ENCODE measurements at regions not wholly inside any gene's neighbourhood (a gene's known extent, or its start where the extent isn't known, plus 50 kb on each side); places are given as distances from the start of the nearest gene placed in this dataset.
A peak's percentile ranks its signal among the peaks of the same experiment; 100 is the strongest.
"Not testable (repeated sequence)": the region's sequence is repeated elsewhere in the genome, so short reads cannot be mapped to it uniquely, and the experiment has no call there.

DNA sequence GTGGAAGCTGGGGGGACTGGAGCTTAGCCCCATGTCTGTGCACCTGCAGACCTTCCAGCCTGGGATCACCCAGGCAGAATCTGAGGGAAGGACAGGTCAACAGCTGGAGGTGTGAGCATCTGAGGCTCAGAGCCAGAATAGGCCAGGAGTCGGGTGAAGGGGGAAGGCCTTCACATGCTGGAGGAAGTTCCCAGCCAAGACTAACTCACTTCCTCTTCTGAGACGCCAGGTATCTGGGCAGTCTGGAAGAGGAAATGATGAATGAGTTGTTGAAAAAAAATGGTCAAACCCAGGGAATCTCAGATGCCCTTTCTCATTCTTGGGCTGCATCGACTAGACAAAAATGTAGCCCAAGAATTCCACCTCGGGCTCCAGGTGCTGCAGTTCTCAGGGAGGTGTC, 73.6 kb upstream of the TIAM2 start:
- no peak for DNase-seq (ENCODE audit: low read depth, low spot score)

GRCh38 chr6:154923199-154923869, 71.8 kb upstream of the TIAM2 start:
- DNase-seq (ENCODE audit: low read depth, low spot score), result no peak

DNA sequence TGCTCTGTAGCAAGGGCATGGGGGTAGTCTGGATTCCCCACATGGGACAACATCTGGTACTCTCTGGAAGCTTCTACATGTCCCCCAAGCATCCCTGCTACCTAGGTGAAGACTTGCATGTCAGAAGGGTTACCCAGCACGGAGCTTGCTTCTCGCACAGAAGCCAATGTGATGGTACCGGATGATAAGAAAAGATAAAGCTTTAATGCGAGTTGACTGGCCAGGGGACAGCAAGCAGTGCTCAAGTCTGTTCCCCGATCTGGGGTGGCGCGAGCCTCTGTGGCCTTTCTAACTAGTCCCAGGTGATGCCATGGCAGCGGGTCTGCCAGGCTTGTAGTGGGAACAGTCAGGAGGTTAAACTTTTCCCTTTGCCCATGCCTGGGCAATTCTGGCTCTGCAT, 70.0 kb upstream of the TIAM2 start:
- DNase-seq (ENCODE audit: low read depth, low spot score), result no peak

DNA sequence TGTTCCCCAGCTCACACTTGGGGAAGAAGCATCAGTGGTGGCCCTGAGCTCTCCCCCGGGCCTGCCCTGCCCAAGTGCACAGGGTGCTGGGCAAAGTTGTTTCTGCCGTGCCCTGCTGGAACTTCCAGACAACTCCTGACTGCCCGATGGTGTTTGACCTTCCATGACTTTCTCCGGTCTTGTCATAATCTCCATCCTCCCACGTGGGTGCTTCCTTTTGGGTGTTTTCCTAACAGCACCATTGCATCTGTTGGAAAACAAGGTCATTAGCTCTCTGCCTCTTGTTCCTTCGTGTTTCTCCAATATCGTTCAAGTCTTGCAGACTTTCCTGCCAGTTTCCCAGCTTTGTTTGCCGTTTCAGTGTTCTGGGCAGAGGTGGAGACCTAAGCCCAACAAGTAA, 68.7 kb upstream of the TIAM2 start:
- no peak for DNase-seq (ENCODE audit: low read depth, low spot score)

GRCh38 chr6:154928325-154928922, 66.7 kb upstream of the TIAM2 start:
- peak; percentile 87 for DNase-seq (ENCODE audit: low read depth, low spot score)

GRCh38 chr6:154930451-154930851, 64.7 kb upstream of the TIAM2 start:
- DNase-seq (ENCODE audit: low read depth, low spot score), result no peak

DNA sequence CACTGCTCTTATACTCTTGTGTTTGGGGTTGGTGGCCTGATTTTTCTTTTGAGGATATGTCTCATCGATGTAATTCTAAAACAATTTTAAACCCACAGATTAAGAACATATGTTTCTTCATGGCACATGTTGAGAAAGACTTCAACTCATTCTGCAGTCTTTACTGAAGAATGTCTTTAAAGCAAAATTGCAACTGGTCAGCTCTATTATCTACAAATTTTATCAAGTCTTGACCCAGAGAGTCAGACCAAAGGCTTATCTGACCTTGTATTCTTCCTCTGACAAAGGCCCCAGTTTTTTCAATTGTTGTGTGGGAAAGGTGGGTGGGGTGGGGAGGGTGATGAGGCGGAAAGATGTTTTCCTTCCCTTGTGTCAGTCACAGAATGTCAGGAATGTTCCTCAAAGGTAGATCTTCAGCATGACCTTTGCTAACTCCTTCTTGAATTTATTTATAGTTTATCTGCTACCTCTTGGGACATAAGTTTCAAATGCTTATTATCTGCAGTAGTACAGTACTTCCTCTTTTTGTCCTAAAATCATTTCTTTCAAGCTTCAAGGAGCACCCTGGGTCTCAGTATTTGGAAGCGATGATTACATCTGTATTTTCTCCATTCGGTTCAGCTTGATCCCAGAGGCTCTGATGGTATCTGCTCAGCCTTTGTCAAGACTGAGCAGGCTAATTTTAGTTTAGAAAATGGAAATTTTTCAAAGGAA, 63.2 kb upstream of the TIAM2 start:
- DNase-seq (ENCODE audit: low read depth, low spot score), result peak; percentile 32

- peak; percentile 81 for DNase-seq (ENCODE audit: low read depth, low spot score)
Observed at GRCh38 chr6:154932515-154933027, 62.5 kb upstream of the TIAM2 start.

DNA sequence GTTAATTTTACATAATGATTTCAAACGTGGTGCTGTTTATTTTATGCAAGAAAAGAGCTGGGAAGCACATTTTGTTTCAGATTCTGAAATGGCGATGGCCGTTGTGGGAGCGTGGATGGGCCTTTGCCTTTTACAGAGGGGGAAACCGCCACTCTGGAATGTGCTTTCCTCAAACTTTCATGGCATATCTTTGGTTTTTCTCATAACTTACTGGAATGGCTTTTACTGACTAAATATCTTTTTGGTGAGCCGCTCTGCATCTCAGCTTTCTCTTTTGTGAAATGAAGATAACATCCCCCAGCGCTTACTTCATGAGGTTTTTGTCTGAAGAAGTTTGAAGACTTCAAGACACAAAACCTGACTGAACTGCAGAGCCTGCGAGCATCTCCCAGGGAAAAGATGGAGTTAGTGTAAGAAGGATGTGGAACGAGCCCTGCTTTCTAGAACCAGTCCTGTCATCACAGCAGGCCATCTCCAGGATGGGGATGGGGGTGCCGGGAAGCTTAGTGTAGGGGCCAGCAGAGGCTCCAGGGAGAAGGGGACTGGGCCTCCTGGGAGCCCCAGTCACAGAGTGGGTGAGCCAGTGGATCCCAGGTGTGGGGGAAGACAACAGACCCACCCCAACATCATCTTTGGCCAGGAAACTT, 61.8 kb upstream of the TIAM2 start:
- peak; percentile 77 for DNase-seq (ENCODE audit: low read depth, low spot score)

DNA sequence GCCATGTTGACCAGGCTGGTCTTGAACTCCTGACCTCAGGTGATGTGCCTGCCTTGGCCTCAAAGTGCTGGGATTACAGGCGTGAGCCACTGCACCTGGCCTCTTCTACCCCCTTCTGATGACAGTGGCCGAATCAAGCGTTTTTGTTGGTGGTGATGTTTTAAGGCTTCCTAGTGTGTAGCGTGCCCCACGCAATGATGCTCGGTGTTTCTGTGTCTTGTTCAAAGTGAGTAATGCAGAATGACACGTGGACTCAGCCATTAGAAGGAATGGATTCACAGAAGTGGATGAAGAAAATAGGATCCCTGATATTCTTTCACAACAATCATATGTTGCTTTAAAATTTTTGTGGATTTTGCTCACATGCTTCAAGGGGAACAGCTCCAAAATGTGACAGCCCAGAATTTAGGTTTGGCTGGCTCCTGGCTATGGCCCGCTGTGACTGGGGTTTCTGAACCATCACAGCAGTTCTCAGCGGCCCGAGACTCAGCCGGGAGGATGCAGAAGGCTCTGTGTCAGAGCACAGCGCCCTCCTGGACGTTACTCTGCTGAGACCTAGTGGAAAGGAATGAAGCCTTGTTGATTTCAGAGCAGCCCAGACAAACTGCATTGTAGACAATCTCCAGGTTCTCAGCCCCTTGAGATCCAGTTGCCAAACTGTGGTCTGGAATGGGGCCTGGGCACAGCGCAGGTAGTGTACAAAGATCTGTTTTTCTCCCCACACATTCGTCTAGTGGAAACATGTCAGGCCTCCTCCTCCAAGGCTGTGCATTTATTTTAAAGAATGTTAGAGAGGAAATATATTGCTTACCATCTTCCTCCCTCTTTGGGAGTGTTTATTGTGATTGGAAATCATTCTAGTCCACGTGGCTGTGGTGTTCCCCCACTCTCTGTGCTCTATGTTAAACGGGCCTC, 57.6 kb upstream of the TIAM2 start:
- peak; percentile 82 for DNase-seq (ENCODE audit: low read depth, low spot score)

DNA sequence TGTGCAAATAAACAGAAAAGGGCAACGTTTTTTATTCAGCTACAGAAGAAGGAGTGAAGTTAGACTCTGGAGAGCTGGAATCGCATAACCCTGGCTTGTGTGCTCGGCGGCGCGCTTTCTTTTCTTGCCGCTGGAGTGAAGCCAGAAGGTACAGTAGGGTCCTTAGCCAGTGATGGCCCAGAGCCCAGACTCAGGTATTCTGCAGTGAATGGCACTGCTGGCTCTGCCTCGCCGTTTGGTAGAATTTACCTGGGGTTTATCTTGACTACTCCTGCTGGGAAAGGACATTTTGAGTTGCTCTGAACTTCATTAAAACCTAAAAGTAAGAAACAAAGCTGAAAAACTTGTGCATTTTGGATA, 56.9 kb upstream of the TIAM2 start:
- DNase-seq (ENCODE audit: low read depth, low spot score), result peak; percentile 47

GRCh38 chr6:154938727-154939285, 56.3 kb upstream of the TIAM2 start:
- DNase-seq (ENCODE audit: low read depth, low spot score), result not testable (repeated sequence)

DNA sequence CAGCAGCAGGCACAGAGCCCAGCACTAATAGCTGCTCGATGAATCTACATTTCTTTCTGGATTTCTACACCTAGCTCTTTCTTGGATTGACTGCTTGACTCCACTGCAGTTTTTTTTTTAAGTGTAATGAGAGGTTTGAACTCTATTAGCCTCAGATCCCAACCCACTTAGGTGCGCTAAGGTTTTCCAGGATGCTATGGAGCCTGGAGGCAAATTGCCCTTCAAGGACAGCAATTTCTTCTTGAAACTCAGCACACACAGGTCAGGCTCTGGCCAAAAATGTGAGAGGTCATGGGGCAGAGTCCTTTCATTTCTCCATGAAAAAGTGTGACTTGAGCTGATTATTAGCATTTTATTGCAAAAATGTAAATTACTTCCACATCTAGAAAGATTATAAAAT, 52.3 kb upstream of the TIAM2 start:
- no peak for DNase-seq (ENCODE audit: low read depth, low spot score)

GRCh38 chr6:154945271-154945890, 49.7 kb upstream of the TIAM2 start:
- DNase-seq (ENCODE audit: low read depth, low spot score), result no peak
